ENCODE measurements at regions not wholly inside any gene's neighbourhood (a gene's known extent, or its start where the extent isn't known, plus 50 kb on each side); places are given as distances from the start of the nearest gene placed in this dataset.

- Histone ChIP-seq H2BK20ac (ENCODE audit: low read length) (no peak overlapping the region), H2BK120ac (replicated peaks; ENCODE audit: low read depth, low read length) (no peak overlapping the region), H3K9ac (replicated peaks in 1 of 4; ENCODE audit: extremely low read depth in 1 of 4, low read depth in 3 of 4, low read length in 3 of 4) (no peak overlapping the region), H3K4ac (replicated peaks; ENCODE audit: insufficient read length, low read depth, low read length) (no peak overlapping the region), H2AFZ (ENCODE audit: low read length) (no peak overlapping the region), H2BK5ac (ENCODE audit: low read depth, low read length) (no peak overlapping the region), H4K8ac (ENCODE audit: extremely low read depth, insufficient read depth, low read length) (no peak overlapping the region), H3K4me2 (ENCODE audit: insufficient read depth in 1 of 2, low read depth in 2 of 2, low read length in 2 of 2) (no peak overlapping the region), H3K27me3 (replicated peaks in 1 of 4; ENCODE audit: control insufficient read depth in 3 of 4, extremely low read depth in 1 of 4, insufficient read depth in 3 of 4, low read length in 3 of 4) (no peaks in the 10 kb centered on the region), H2BK12ac (ENCODE audit: low read depth, low read length) (no peak overlapping the region), H3K23me2 (ENCODE audit: low read depth, low read length) (no peaks in the 10 kb centered on the region), H3K36me3 (ENCODE audit: control insufficient read depth in 2 of 4, insufficient read depth in 4 of 4, low read length in 3 of 4) (no peaks in the 10 kb centered on the region), H3K4me1 (replicated peaks in 1 of 4; ENCODE audit: control insufficient read depth in 3 of 4, insufficient read depth in 4 of 4, low read length in 3 of 4) (no peaks in the 10 kb centered on the region), H3K18ac (ENCODE audit: extremely low read depth, low read length) (no peak overlapping the region), H4K20me1 (replicated peaks in 1 of 2; ENCODE audit: control insufficient read depth in 1 of 2, insufficient read depth in 2 of 2, low read length in 2 of 2) (no peaks in the 10 kb centered on the region), H3K4me3 (ENCODE audit: extremely low read depth in 1 of 4, insufficient read depth in 2 of 4, low read depth in 3 of 4, low read length in 4 of 4) (no peak overlapping the region), H4K91ac (replicated peaks; ENCODE audit: insufficient read length, low read length) (no peak overlapping the region), H3K23ac (ENCODE audit: insufficient read length) (no peak overlapping the region), H3K14ac (ENCODE audit: insufficient read length) (no peak overlapping the region), H3K9me3 (ENCODE audit: insufficient read depth in 2 of 2, low read depth in 1 of 2, low read length in 1 of 2) (no peaks in the 10 kb centered on the region), H2BK15ac (ENCODE audit: low read length) (no peak overlapping the region), H3K79me1 (ENCODE audit: low read depth, low read length) (no peaks in the 10 kb centered on the region), H3K79me2 (ENCODE audit: control insufficient read depth in 1 of 2, insufficient read depth in 2 of 2, low read length in 2 of 2) (no peaks in the 10 kb centered on the region), H3K27ac (ENCODE audit: low read depth, low read length) (no peak overlapping the region), H4K5ac (ENCODE audit: insufficient read length, low read depth, low read length) (no peak overlapping the region), H3K56ac (replicated peaks; ENCODE audit: insufficient read length, low read depth, low read length) (no peak overlapping the region), H2AK5ac (ENCODE audit: low read depth, low read length) (no peak overlapping the region)
- CTCF ChIA-PET (ENCODE audit: partially characterized antibody), result no interaction called here
- DNase-seq (ENCODE audit: low read depth in 1 of 2, low spot score in 2 of 2) (no peak), FAIRE-seq (no peak)
- no peak for TF ChIP-seq JUN (IDR thresholded peaks at IDR 0.05; ENCODE audit: low read depth, low read length)
- TF ChIP-seq SIN3A (conservative IDR thresholded peaks at IDR 0.05 in 1 of 2, IDR thresholded peaks at IDR 0.05 in 1 of 2; ENCODE audit: low read depth in 1 of 2, low read length in 2 of 2), result no peak
- no peak for TF ChIP-seq POLR2AphosphoS5 (IDR thresholded peaks at IDR 0.05; ENCODE audit: low read depth, low read length)
- no peak for TF ChIP-seq HDAC2 (IDR thresholded peaks at IDR 0.05; ENCODE audit: borderline replicate concordance in 1 of 2, low read depth in 2 of 2, low read length in 2 of 2)
- no peak for TF ChIP-seq MAFK (IDR thresholded peaks at IDR 0.05; ENCODE audit: low read depth, low read length)
- no peak for TF ChIP-seq BCL11A (IDR thresholded peaks at IDR 0.05; ENCODE audit: low read depth in 2 of 2, low read length in 2 of 2)
- no peak for TF ChIP-seq E2F6 (IDR thresholded peaks at IDR 0.05)
- 90% methylated on average over 8 of the region's 9 CpGs; no CpG with 5 or more reads in 1 of the 2 experiments for WGBS, 2 experiments (ENCODE audit: extremely low coverage in 1 of 2, insufficient coverage in 1 of 2, insufficient read length in 1 of 2, insufficient replicate concordance in 2 of 2, low coverage in 1 of 2, low lambda C conversion rate in 2 of 2, missing lambda C conversion rate in 1 of 2)
- POLR2A ChIA-PET (ENCODE audit: partially characterized antibody), result no interaction called here
Measured at GRCh38 chr10:44195112-44196007, 189.5 kb downstream of the CXCL12 start.

All from H1 (cell line).